Brain microvascular endothelial cell (primary cell): ENCODE measurements at regions not wholly inside any gene's neighbourhood (a gene's known extent, or its start where the extent isn't known, plus 50 kb on each side); places are given as distances from the start of the nearest gene placed in this dataset.
A peak's percentile ranks its signal among the peaks of the same experiment; 100 is the strongest.

Experiments
- DNase-seq: peaks from one replicate; pipeline ENCODE4 v3.0.0-alpha.2; 2020
- H3K27ac ChIP-seq: fragments of 250-450 bp; sonication (Bioruptor Pico); 2 replicates; pipeline ENCODE4 v1.5.1; 2020; ENCODE audit warnings: mild to moderate bottlenecking, moderate library complexity
- H3K27me3 ChIP-seq: fragments of 250-450 bp; sonication (Bioruptor Pico); replicated peaks from 2 replicates; pipeline ENCODE4 v1.5.1; 2020; ENCODE audit warnings: mild to moderate bottlenecking
- H3K36me3 ChIP-seq: fragments of 250-450 bp; sonication (Bioruptor Pico); replicated peaks from 2 replicates; pipeline ENCODE4 v1.5.1; 2020; ENCODE audit warnings: mild to moderate bottlenecking
- H3K4me3 ChIP-seq: 2 replicates; pipeline ENCODE4 v1.5.1; 2011; ENCODE audit warnings: low read depth, mild to moderate bottlenecking, control low read depth, low read length, moderate library complexity
- CTCF ChIP-seq: IDR thresholded peaks from 2 replicates; pipeline ENCODE4 v1.5.1; 2011; ENCODE audit warnings: low read depth, mild to moderate bottlenecking, moderate library complexity, low read length, control low read depth, inconsistent platforms; ENCODE audit errors: missing control alignments
- in situ Hi-C: cut with HindIII; loops from 2 replicates; pipeline ENCODE4 v1.10.0; 2017; ENCODE audit warnings: low sequenced_read_pairs, low pct_ligation_motif_present

DNA sequence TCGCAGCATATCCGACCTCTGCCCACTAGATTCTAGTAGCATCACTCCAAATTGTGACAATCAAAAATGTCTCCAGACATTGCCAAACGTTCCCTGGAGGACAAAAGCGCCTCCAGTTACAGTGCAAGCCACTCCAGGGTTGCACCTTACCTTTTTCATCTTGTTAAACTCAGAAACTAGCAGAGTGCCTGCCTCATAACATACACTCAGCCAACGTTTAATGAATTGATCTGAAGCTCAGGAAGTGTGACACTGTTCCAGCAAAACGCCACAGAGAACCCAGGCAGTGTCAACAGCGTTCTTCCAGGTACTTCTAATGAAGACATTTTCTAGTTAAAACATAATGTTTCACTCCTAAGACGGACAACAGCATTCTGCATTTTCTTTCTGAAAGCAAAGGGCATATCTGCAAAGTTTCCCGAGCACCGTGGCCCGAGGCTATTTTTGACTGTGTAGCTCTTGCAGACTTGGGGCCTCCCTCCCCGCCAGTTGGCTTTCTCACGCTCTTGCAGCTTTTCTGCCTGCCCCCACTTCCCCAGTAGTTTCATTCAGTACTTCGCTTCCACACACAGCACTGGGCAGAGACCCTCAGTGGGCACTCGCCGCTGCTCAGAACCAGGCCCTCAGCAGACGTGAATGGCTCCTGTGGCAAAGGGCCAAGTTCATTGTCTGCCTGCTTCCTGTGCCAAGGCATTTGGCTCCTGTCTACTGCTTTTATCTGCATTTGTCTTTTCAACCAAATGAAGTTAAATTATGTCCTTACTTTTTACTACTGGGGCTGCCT, 133.4 kb upstream of the TTC29 start:
- no peak for TF ChIP-seq CTCF
- in situ Hi-C loops = no loop called here
- no peak overlapping the region for H3K4me3 ChIP-seq
- no peaks in the 10 kb centered on the region for H3K27me3 ChIP-seq
- H3K36me3 ChIP-seq = no peaks in the 10 kb centered on the region
- DNase-seq = peak; percentile 1
- H3K27ac ChIP-seq = no peak overlapping the region

DNA sequence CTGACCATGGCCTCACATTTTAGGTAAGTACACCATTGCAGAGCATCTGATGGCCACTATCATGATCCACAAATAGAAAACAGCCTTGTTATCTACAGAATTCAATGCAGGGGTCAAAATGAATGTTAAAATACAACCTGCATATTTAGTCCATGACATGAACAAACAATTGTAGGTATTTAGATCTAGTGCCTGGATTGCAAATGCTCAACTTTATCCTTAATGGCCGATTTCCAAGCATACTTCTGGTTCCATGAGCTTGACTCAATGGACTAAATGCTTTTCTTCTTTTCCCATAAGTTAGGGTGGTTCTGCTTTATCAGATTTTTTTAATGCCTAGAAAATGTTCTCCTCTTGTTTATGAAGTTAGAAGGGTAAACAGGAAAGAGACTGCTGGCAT, 139.2 kb upstream of the TTC29 start:
- in situ Hi-C loops = no loop called here
- Histone ChIP-seq H3K36me3 (no peaks in the 10 kb centered on the region), H3K27me3 (no peaks in the 10 kb centered on the region), H3K4me3 (no peak overlapping the region), H3K27ac (no peak overlapping the region)
- no peak for DNase-seq
- no peak for TF ChIP-seq CTCF

DNA sequence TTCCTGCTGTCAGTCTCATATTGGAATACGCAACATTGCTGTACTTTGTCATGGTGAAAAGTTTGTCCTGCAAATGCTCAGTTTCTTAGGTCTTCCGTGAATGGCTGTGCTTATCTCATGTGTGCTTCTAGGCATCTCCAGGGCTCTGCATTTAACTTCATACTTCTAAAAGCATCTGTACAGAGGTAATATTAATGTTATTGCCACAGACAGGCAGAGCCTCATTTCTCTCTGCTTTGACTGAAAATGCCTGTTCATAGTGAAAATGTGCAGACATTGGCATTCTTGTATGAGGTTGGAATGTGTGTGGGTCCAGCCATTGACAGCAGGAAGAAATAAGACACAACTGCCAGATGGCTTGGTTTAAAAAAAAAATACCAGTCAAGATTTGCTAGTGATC, 140.1 kb upstream of the TTC29 start:
- H3K27me3 ChIP-seq = no peaks in the 10 kb centered on the region
- no peak for TF ChIP-seq CTCF
- DNase-seq = no peak
- no peak overlapping the region for H3K27ac ChIP-seq
- in situ Hi-C loops = no loop called here
- no peaks in the 10 kb centered on the region for H3K36me3 ChIP-seq
- H3K4me3 ChIP-seq = no peak overlapping the region

DNA sequence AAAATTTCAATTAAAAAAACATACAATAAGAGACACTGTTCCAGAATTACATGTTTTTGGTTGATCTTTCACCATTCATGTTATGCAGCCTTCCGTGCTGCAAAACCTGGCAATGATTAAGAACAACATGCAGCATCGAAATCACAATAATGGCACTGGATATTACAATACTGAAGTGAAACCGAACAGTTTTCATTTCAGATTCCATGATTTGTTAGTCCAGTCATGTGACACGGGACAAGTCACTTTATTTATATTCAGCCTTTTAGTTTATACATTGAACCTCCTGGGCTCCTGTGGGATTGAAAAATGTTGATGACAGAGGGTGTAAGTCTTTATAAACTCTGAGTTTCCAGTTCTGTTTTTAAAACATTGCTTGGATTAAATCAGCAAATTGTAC, 142.5 kb upstream of the TTC29 start:
- Histone ChIP-seq H3K27me3 (no peaks in the 10 kb centered on the region), H3K27ac (no peak overlapping the region), H3K4me3 (no peak overlapping the region), H3K36me3 (no peaks in the 10 kb centered on the region)
- DNase-seq = no peak
- in situ Hi-C loops = no loop called here
- TF ChIP-seq CTCF = no peak

GRCh38 chr4:147090486-147090885, 144.8 kb upstream of the TTC29 start:
- H3K27ac ChIP-seq = no peak overlapping the region
- no peak overlapping the region for H3K4me3 ChIP-seq
- in situ Hi-C loops = no loop called here
- DNase-seq = no peak
- no peaks in the 10 kb centered on the region for H3K27me3 ChIP-seq
- H3K36me3 ChIP-seq = no peaks in the 10 kb centered on the region
- no peak for TF ChIP-seq CTCF

DNA sequence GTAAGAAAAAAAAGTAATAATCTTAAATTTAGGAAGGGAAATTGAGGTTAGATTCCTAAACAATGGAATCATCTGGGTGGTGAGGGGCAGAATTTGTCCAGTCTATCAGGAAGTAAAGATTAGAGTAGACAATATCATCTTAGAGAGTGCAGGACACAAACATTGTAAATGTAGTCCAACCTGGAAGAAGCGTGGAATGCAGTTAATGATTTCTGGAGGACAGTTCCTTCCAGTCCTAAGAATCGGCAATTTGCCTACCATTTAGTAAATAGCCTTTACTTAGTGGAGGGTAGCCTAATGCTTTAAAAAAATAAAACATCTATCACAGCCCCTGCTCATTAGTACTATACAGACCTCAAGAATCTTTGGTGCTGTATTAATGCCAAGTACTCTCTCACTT, 147.5 kb upstream of the TTC29 start:
- Histone ChIP-seq H3K36me3 (no peaks in the 10 kb centered on the region), H3K27ac (no peak overlapping the region), H3K27me3 (no peaks in the 10 kb centered on the region), H3K4me3 (no peak overlapping the region)
- in situ Hi-C loops = no loop called here
- DNase-seq = no peak
- no peak for TF ChIP-seq CTCF
